ENCODE measurements at regions not wholly inside any gene's neighbourhood (a gene's known extent, or its start where the extent isn't known, plus 50 kb on each side); places are given as distances from the start of the nearest gene placed in this dataset.
A peak's percentile ranks its signal among the peaks of the same experiment; 100 is the strongest.
"Not testable (repeated sequence)": the region's sequence is repeated elsewhere in the genome, so short reads cannot be mapped to it uniquely, and the experiment has no call there.

DNA sequence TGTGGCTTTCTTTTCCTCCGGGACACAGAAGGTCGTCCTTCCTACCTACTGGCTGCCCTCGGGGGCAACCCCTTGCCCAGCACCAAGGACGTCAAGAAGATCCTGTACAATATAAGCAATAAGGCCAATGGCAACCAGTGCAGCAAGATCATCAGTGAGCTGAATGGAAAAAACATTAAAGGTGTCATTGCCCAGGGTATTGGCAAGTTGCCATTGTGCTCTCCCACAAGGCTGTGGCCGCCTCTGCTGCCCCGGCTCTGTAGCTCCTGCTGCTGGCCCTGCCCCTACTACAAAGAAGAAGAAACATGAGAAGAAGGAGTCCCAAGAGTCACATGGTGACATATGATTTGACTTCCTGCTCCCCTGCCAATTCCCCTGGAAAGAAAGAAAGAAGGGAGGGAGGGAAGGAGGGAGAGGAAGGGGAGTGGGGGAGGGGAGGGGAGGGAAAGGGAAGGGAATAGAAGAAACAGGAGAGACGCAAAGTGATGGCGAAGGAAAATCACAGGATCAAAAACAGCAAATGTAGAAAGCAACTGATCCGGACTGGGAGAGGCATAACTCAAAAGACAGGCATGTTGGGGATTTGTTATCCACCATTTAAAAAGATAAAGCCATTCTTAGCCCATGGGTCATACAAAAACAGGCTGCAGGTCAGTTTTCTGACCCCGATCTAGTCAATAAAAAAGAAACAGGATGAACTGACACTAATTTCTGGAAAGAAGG is 61.3 kb upstream of the RESF1 start:
- H3K79me2 ChIP-seq (ENCODE audit: control insufficient read depth, insufficient read depth, low read length) = no peaks in the 10 kb centered on the region
- intact Hi-C loops (cut with micrococcal nuclease) = loop anchor here (1.0 to 2.0 kb wide), 3 partner anchors 8 to 91 kb away; no protein-coding TSS in a partner anchor
- H3K4me1 ChIP-seq (ENCODE audit: control insufficient read depth in 2 of 2, insufficient read depth in 2 of 2, low read length in 2 of 2) = peaks cover 41 to 51% of the 10 kb centered on the region in 2 donors
- Mint-ChIP-seq H3K4me3 (peak overlapping the region; percentile 72), H3K9me3 (ENCODE audit: insufficient read depth) (peaks cover 16% of the 10 kb centered on the region), H3K27ac (peak overlapping the region; percentile 91), H3K4me1 (peaks cover 48% of the 10 kb centered on the region), H3K27me3 (no peaks in the 10 kb centered on the region)
- H3K36me3 ChIP-seq (replicated peaks in 1 of 2; ENCODE audit: control extremely low read depth in 1 of 2, control insufficient read depth in 1 of 2, extremely low read depth in 1 of 2, insufficient read depth in 2 of 2, low read length in 1 of 2) = no peaks in the 10 kb centered on the region
- no peak for ATAC-seq (ENCODE audit: low read depth)
- H4K20me1 ChIP-seq (ENCODE audit: control insufficient read depth, insufficient read depth, low read length, poor library complexity, severe bottlenecking) = no peaks in the 10 kb centered on the region
- WGBS (ENCODE audit: insufficient coverage) = 36% methylated on average over 5 of the region's 10 CpGs
- H2AFZ ChIP-seq (ENCODE audit: insufficient read depth, low read depth, low read length, poor library complexity, severe bottlenecking) = peak overlapping the region; percentile 18
- peaks cover 6 to 85% (median 46%) of the 10 kb centered on the region in 3 donors for H3K9me3 ChIP-seq (ENCODE audit: control extremely low read depth in 1 of 3, control insufficient read depth in 2 of 3, insufficient read depth in 1 of 3, low read length in 2 of 3)
- DNase-seq = peak; percentile 57
- TF ChIP-seq, protein P1, sequence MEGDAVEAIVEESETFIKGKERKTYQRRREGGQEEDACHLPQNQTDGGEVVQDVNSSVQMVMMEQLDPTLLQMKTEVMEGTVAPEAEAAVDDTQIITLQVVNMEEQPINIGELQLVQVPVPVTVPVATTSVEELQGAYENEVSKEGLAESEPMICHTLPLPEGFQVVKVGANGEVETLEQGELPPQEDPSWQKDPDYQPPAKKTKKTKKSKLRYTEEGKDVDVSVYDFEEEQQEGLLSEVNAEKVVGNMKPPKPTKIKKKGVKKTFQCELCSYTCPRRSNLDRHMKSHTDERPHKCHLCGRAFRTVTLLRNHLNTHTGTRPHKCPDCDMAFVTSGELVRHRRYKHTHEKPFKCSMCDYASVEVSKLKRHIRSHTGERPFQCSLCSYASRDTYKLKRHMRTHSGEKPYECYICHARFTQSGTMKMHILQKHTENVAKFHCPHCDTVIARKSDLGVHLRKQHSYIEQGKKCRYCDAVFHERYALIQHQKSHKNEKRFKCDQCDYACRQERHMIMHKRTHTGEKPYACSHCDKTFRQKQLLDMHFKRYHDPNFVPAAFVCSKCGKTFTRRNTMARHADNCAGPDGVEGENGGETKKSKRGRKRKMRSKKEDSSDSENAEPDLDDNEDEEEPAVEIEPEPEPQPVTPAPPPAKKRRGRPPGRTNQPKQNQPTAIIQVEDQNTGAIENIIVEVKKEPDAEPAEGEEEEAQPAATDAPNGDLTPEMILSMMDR (IDR thresholded peaks at IDR 0.05) = no peak
- no peak for TF ChIP-seq EZH2 (IDR thresholded peaks at IDR 0.05; ENCODE audit: borderline replicate concordance, insufficient read depth, low read depth, low read length, poor library complexity, severe bottlenecking)
- peak overlapping the region; percentile 55 for H3K4me2 ChIP-seq (replicated peaks; ENCODE audit: low read depth, low read length, poor library complexity, severe bottlenecking)
- peak overlapping the region; percentile 43 for H3K9ac ChIP-seq (ENCODE audit: low read length)
- H3K27ac ChIP-seq (ENCODE audit: low read length in 2 of 2) = peak overlapping the region; percentile 89 to 96
- peak overlapping the region in 1 of 5 experiments; percentile 42 for H3K4me3 ChIP-seq (ENCODE audit: control extremely low read depth in 1 of 5, extremely low read depth in 1 of 5, insufficient read depth in 1 of 5, low read depth in 2 of 5, low read length in 4 of 5)
- POLR2A ChIA-PET = interaction anchor here (0.6 to 2.0 kb wide), 4 partner anchors 8 to 242 kb away, joined by 5 to 7 read pairs (median 6); no protein-coding TSS in a partner anchor
- no peaks in the 10 kb centered on the region for H3K27me3 ChIP-seq (replicated peaks in 1 of 4; ENCODE audit: control extremely low read depth in 1 of 4, control insufficient read depth in 3 of 4, insufficient read depth in 4 of 4, low read length in 3 of 4)
- CTCF ChIA-PET = interaction anchor here (0.6 kb wide), 1 partner anchor 245 kb away, joined by 3 read pairs; no protein-coding TSS in a partner anchor

DNA sequence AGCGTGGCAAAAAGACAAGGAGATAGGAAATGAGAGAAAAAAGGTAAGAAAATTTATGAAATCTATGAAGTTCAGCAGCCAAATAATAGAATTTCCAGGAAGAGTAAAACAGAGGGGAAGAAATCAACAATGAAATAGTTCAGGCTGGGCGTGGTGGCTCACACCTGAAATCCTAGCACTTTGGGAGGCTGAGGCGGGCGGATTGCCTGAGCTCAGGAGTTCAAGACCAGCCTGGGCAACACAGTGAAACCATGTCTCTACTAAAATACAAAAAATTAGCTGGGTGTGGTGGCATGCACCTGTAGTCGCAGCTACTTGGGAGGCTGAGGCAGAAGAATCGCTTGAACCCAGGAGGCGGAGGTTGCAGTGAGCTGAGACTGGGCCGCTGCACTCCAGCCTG is 62.1 kb upstream of the RESF1 start:
- Mint-ChIP-seq H3K4me1 (peaks cover 51% of the 10 kb centered on the region), H3K4me3 (peak overlapping the region; percentile 72), H3K27ac (peak overlapping the region; percentile 91), H3K9me3 (ENCODE audit: insufficient read depth) (peaks cover 16% of the 10 kb centered on the region)
- H3K27me3 Mint-ChIP-seq; H3K36me3 ChIP-seq (replicated peaks in 1 of 2; ENCODE audit: control extremely low read depth in 1 of 2, control insufficient read depth in 1 of 2, extremely low read depth in 1 of 2, insufficient read depth in 2 of 2, low read length in 1 of 2); H2AFZ ChIP-seq (ENCODE audit: insufficient read depth, low read depth, low read length, poor library complexity, severe bottlenecking); H4K20me1 ChIP-seq (ENCODE audit: control insufficient read depth, insufficient read depth, low read length, poor library complexity, severe bottlenecking); H3K27me3 ChIP-seq (replicated peaks in 1 of 4; ENCODE audit: control extremely low read depth in 1 of 4, control insufficient read depth in 3 of 4, insufficient read depth in 4 of 4, low read length in 3 of 4); DNase-seq; H3K79me2 ChIP-seq (ENCODE audit: control insufficient read depth, insufficient read depth, low read length): not testable (repeated sequence)
- Histone ChIP-seq H3K9ac (ENCODE audit: low read length) (peak overlapping the region; percentile 43), H3K4me2 (replicated peaks; ENCODE audit: low read depth, low read length, poor library complexity, severe bottlenecking) (peak overlapping the region; percentile 55), H3K4me3 (ENCODE audit: control extremely low read depth in 1 of 5, extremely low read depth in 1 of 5, insufficient read depth in 1 of 5, low read depth in 2 of 5, low read length in 4 of 5) (peak overlapping the region in 2 of 5 experiments; percentile 22 to 42), H3K27ac (ENCODE audit: low read length in 2 of 2) (peak overlapping the region; percentile 89 to 96), H3K4me1 (ENCODE audit: control insufficient read depth in 2 of 2, insufficient read depth in 2 of 2, low read length in 2 of 2) (peaks cover 41 to 53% of the 10 kb centered on the region in 2 donors), H3K9me3 (ENCODE audit: control extremely low read depth in 1 of 3, control insufficient read depth in 2 of 3, insufficient read depth in 1 of 3, low read length in 2 of 3) (peaks cover 6 to 86% (median 47%) of the 10 kb centered on the region in 3 donors)
- peak; percentile 5 for ATAC-seq (ENCODE audit: low read depth)
- intact Hi-C loops (cut with micrococcal nuclease) = loop anchor here (1.0 to 2.0 kb wide), 3 partner anchors 9 to 90 kb away; no protein-coding TSS in a partner anchor
- POLR2A ChIA-PET = interaction anchor here (0.8 to 3.3 kb wide), 10 partner anchors 9 to 242 kb away, joined by 3 to 44 read pairs (median 6); partner anchors contain the start of genes AMN1, ETFBKMT and RESF1
- CTCF ChIA-PET = interaction anchor here (0.6 to 1.4 kb wide), 7 partner anchors 13 to 244 kb away, joined by 3 to 5 read pairs (median 5); partner anchors contain the start of genes ETFBKMT and RESF1
- WGBS (ENCODE audit: insufficient coverage) = 7% methylated on average over 2 of the region's 8 CpGs

Data from B cell (primary cell).